B cell (primary cell): ENCODE measurements at regions not wholly inside any gene's neighbourhood (a gene's known extent, or its start where the extent isn't known, plus 50 kb on each side); places are given as distances from the start of the nearest gene placed in this dataset.

Experiments used
- EZH2 ChIP-seq: IDR thresholded peaks from 2 replicates; pipeline ENCODE4 v1.6.1; 2012; ENCODE audit warnings: borderline replicate concordance, low read depth, mild to moderate bottlenecking, moderate library complexity, low read length; ENCODE audit not compliant: insufficient read depth, poor library complexity, severe bottlenecking
- TF ChIP-seq, protein P1 (sequence below): fragments of 200-600 bp; IDR thresholded peaks from one replicate; pipeline ENCODE4 v1.8.0; 2022; ENCODE audit warnings: antibody characterized with exemption, mild to moderate bottlenecking

DNA sequence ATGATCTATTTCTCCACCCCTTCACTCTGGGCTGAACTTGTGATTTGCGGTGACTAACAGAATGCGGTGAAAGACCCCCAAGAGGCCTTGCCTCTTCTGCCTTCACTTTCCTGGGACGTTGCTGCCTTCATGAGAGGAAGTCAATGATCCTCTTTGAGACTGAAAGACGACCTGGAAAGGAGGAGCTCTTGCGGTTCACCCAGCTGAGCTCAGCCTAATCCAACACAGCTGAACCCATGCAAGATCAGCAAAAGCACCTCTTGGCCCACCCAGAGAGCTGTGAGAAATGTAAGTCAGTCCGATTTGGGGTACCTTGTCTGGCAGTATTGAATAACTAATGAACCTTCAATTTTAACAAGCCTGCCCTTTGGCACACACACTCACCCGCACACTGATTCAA is 767.4 kb upstream of the TPTE start:
- TF ChIP-seq, protein P1, sequence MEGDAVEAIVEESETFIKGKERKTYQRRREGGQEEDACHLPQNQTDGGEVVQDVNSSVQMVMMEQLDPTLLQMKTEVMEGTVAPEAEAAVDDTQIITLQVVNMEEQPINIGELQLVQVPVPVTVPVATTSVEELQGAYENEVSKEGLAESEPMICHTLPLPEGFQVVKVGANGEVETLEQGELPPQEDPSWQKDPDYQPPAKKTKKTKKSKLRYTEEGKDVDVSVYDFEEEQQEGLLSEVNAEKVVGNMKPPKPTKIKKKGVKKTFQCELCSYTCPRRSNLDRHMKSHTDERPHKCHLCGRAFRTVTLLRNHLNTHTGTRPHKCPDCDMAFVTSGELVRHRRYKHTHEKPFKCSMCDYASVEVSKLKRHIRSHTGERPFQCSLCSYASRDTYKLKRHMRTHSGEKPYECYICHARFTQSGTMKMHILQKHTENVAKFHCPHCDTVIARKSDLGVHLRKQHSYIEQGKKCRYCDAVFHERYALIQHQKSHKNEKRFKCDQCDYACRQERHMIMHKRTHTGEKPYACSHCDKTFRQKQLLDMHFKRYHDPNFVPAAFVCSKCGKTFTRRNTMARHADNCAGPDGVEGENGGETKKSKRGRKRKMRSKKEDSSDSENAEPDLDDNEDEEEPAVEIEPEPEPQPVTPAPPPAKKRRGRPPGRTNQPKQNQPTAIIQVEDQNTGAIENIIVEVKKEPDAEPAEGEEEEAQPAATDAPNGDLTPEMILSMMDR, result no peak
- no peak for TF ChIP-seq EZH2
